IMR-90 (cell line): ENCODE measurements at regions not wholly inside any gene's neighbourhood (a gene's known extent, or its start where the extent isn't known, plus 50 kb on each side); places are given as distances from the start of the nearest gene placed in this dataset.

Source experiments
- ATAC-seq: fragments of 200-7000 bp; cut with Tn5 transposase; 2 replicates; pipeline ENCODE4 v1.9.1; 2020; ENCODE audit warnings: low read depth, mild to moderate bottlenecking, moderate library complexity
- BruUV-seq: library from RNA; stranded (reverse); fragments of 400-500 nt; replicated peaks from 2 replicates; lab custom pipeline; 2021; lab: Mats Ljungman, UMichigan
- CTCF ChIA-PET: fragments of 300-600 bp; formaldehyde crosslinking; extraction: SDS; loops from one replicate; lab custom pipeline; 2021; ENCODE audit warnings: antibody characterized with exemption; lab: Yijun Ruan, JAX
- POLR2A ChIA-PET: fragments of 300-600 bp; sonication (Branson Sonifier 250); formaldehyde crosslinking; loops from one replicate; lab custom pipeline; 2022; ENCODE audit warnings: antibody characterized with exemption; ENCODE audit not compliant: unreplicated experiment; lab: Charles Lee
- DNase-seq: peaks from one replicate; pipeline ENCODE4 v3.0.0; 2013
- H2AFZ ChIP-seq: replicated peaks from 2 replicates; pipeline ENCODE3; 2013; ENCODE audit warnings: low read length, mild to moderate bottlenecking; ENCODE audit not compliant: poor library complexity
- H2AK5ac ChIP-seq: 2 replicates; pipeline ENCODE4 v1.6.1; 2013; ENCODE audit warnings: low read depth, low read length, inconsistent platforms
- H2AK9ac ChIP-seq: replicated peaks from 2 replicates; pipeline ENCODE3; 2013; ENCODE audit warnings: mild to moderate bottlenecking, low read depth, low read length, moderate library complexity; ENCODE audit not compliant: poor library complexity
- H2BK120ac ChIP-seq: 2 replicates; pipeline ENCODE4 v1.6.1; 2013; ENCODE audit warnings: low read depth, low read length, inconsistent platforms
- H2BK15ac ChIP-seq: 3 replicates; pipeline ENCODE4 v1.6.1; 2013; ENCODE audit warnings: low read depth, low read length, inconsistent platforms
- H2BK20ac ChIP-seq: 2 replicates; pipeline ENCODE4 v1.6.1; 2013; ENCODE audit warnings: low read depth, mild to moderate bottlenecking, inconsistent platforms, low read length, moderate library complexity
- H2BK5ac ChIP-seq: 2 replicates; pipeline ENCODE4 v1.6.1; 2013; ENCODE audit warnings: mild to moderate bottlenecking, low read depth, low read length, inconsistent platforms; ENCODE audit not compliant: poor library complexity, severe bottlenecking
- H3K14ac ChIP-seq: replicated peaks from 2 replicates; pipeline ENCODE4 v1.6.1; 2013; ENCODE audit warnings: low read depth, low read length, inconsistent platforms
- H3K18ac ChIP-seq: 2 replicates; pipeline ENCODE4 v1.6.1; 2013; ENCODE audit warnings: low read depth, low read length, control low read depth
- H3K23ac ChIP-seq: 2 replicates; pipeline ENCODE4 v1.6.1; 2013; ENCODE audit warnings: low read depth, low read length, inconsistent platforms
- H3K27ac ChIP-seq: 2 replicates; pipeline ENCODE4 v1.5.1; 2013; ENCODE audit warnings: mild to moderate bottlenecking, control low read depth, low read length; ENCODE audit not compliant: insufficient read depth
- H3K27me3 ChIP-seq: 2 replicates; pipeline ENCODE4 v1.6.1; 2013; ENCODE audit warnings: low read length; ENCODE audit not compliant: control insufficient read depth, insufficient read depth
- H3K36me3 ChIP-seq: 2 replicates; pipeline ENCODE4 v1.6.1; 2013; ENCODE audit warnings: low read length, mixed read lengths; ENCODE audit not compliant: control insufficient read depth, insufficient read depth
- H3K4ac ChIP-seq: 2 replicates; pipeline ENCODE4 v1.6.1; 2013; ENCODE audit warnings: low read depth, low read length, inconsistent platforms
- H3K4me1 ChIP-seq: 2 replicates; pipeline ENCODE4 v1.6.1; 2013; ENCODE audit warnings: low read length, mixed read lengths; ENCODE audit not compliant: control insufficient read depth, insufficient read depth
- H3K4me2 ChIP-seq: 2 replicates; pipeline ENCODE4 v1.6.1; 2013; ENCODE audit warnings: low read depth, mild to moderate bottlenecking, control low read depth, low read length, moderate library complexity
- H3K4me3 ChIP-seq: 2 replicates; pipeline ENCODE4 v1.5.1; 2013; ENCODE audit warnings: low read depth, mild to moderate bottlenecking, control low read depth, low read length, moderate library complexity; ENCODE audit not compliant: insufficient read depth
- H3K56ac ChIP-seq: 2 replicates; pipeline ENCODE4 v1.6.1; 2013; ENCODE audit warnings: low read length, inconsistent platforms; ENCODE audit not compliant: insufficient read depth; ENCODE audit errors: extremely low read depth
- H3K79me1 ChIP-seq, 2 experiments: 2 replicates each; pipeline ENCODE4 v1.6.1; 2013; ENCODE audit warnings: low read length in 2 of 2, inconsistent platforms in 1 of 2, low read depth in 1 of 2
- H3K9ac ChIP-seq: 2 replicates; pipeline ENCODE4 v1.6.1; 2013; ENCODE audit warnings: low read depth, low read length, control low read depth
- H3K9me1 ChIP-seq: 2 replicates; pipeline ENCODE4 v1.6.1; 2013; ENCODE audit warnings: low read length, inconsistent platforms; ENCODE audit not compliant: insufficient read depth
- H3K9me3 ChIP-seq: 2 replicates; pipeline ENCODE4 v1.6.1; 2013; ENCODE audit warnings: low read length; ENCODE audit not compliant: control insufficient read depth, insufficient read depth
- H4K20me1 ChIP-seq: 2 replicates; pipeline ENCODE4 v1.6.1; 2013; ENCODE audit warnings: low read length, inconsistent platforms; ENCODE audit not compliant: insufficient read depth
- H4K5ac ChIP-seq: 2 replicates; pipeline ENCODE4 v1.6.1; 2013; ENCODE audit warnings: mild to moderate bottlenecking, low read depth, low read length, control low read depth
- H4K8ac ChIP-seq, 2 experiments: 2 replicates each; pipeline ENCODE4 v1.6.1; 2013; ENCODE audit warnings: low read depth in 2 of 2, low read length in 2 of 2, control low read depth in 1 of 2, inconsistent platforms in 1 of 2
- H4K91ac ChIP-seq: 2 replicates; pipeline ENCODE4 v1.6.1; 2013; ENCODE audit warnings: low read depth, low read length, inconsistent platforms; ENCODE audit not compliant: insufficient read depth
- BHLHE40 ChIP-seq: fragments of 150-350 bp; IDR thresholded peaks from 2 replicates; pipeline ENCODE4 v1.6.1; 2016; ENCODE audit warnings: mild to moderate bottlenecking, low read depth, low read length
- CEBPB ChIP-seq: IDR thresholded peaks from 2 replicates; pipeline ENCODE4 v1.6.1; 2012; ENCODE audit warnings: low read depth, low read length, improper control_type of control experiment
- CHD1 ChIP-seq: IDR thresholded peaks from 2 replicates; pipeline ENCODE4 v1.6.1; 2012; ENCODE audit warnings: low read depth, low read length, improper control_type of control experiment
- ELK1 ChIP-seq: fragments of 150-350 bp; IDR thresholded peaks from 2 replicates; pipeline ENCODE4 v1.6.1; 2016; ENCODE audit warnings: low read depth, mild to moderate bottlenecking, low read length, moderate library complexity, borderline replicate concordance
- FOS ChIP-seq: fragments of 150-350 bp; IDR thresholded peaks from 2 replicates; pipeline ENCODE4 v1.6.1; 2016; ENCODE audit warnings: low read depth, low read length
- MAFK ChIP-seq: IDR thresholded peaks from 2 replicates; pipeline ENCODE4 v1.6.1; 2012; ENCODE audit warnings: low read depth, low read length, improper control_type of control experiment
- MAZ ChIP-seq: IDR thresholded peaks from 2 replicates; pipeline ENCODE4 v1.6.1; 2012; ENCODE audit warnings: low read depth, mild to moderate bottlenecking, low read length, improper control_type of control experiment, moderate library complexity, borderline replicate concordance
- MXI1 ChIP-seq: IDR thresholded peaks from 2 replicates; pipeline ENCODE4 v1.6.1; 2012; ENCODE audit warnings: low read depth, mild to moderate bottlenecking, low read length, moderate library complexity, borderline replicate concordance
- POLR2A ChIP-seq: IDR thresholded peaks from 2 replicates; pipeline ENCODE4 v1.6.1; 2012; ENCODE audit warnings: mild to moderate bottlenecking, low read depth, low read length
- RAD21 ChIP-seq: IDR thresholded peaks from 2 replicates; pipeline ENCODE4 v1.6.1; 2012; ENCODE audit warnings: low read length, improper control_type of control experiment
- RCOR1 ChIP-seq: IDR thresholded peaks from 2 replicates; pipeline ENCODE4 v1.6.1; 2012; ENCODE audit warnings: mild to moderate bottlenecking, low read length, improper control_type of control experiment; ENCODE audit not compliant: insufficient replicate concordance
- RFX5 ChIP-seq: IDR thresholded peaks from 2 replicates; pipeline ENCODE4 v1.8.0; 2012; ENCODE audit warnings: low read depth, mild to moderate bottlenecking, low read length, moderate library complexity
- SMC3 ChIP-seq: fragments of 150-350 bp; IDR thresholded peaks from 2 replicates; pipeline ENCODE4 v1.6.1; 2016; ENCODE audit warnings: low read depth, mild to moderate bottlenecking, antibody characterized with exemption, low read length, moderate library complexity
- USF2 ChIP-seq: fragments of 150-350 bp; IDR thresholded peaks from 2 replicates; pipeline ENCODE4 v1.6.1; 2017; ENCODE audit warnings: mild to moderate bottlenecking, antibody characterized with exemption, low read length, low read depth
- WGBS, 2 experiments: methylation state at CpG; one replicate each; pipeline versions ENCODE4 v1.1.5 to v1.1.7; 2013; ENCODE audit warnings: missing lambda C conversion rate in 2 of 2; ENCODE audit not compliant: insufficient read length in 1 of 2; ENCODE audit errors: extremely low coverage in 2 of 2; 5-methylcytosine and 5-hydroxymethylcytosine counted together
- dilution Hi-C: fragments of 300-500 bp; cut with HindIII; formaldehyde crosslinking; loops from one replicate; pipeline ENCODE4 v1.14.3; 2018; ENCODE audit warnings: low sequenced_read_pairs; ENCODE audit not compliant: unreplicated experiment
- in situ Hi-C: fragments of 300-500 bp; cut with MboI; formaldehyde crosslinking; loops from 3 replicates; pipeline ENCODE4 v1.14.3; 2019; ENCODE audit warnings: low sequenced_read_pairs, inconsistent platforms, mixed read lengths
- intact Hi-C: fragments of 100-400 bp; cut with micrococcal nuclease; formaldehyde crosslinking; loops from 2 replicates; pipeline ENCODE4 v1.10.0; 2022

- Histone ChIP-seq H3K56ac (no peak overlapping the region), H4K20me1 (no peaks in the 10 kb centered on the region), H3K4me3 (no peak overlapping the region), H4K91ac (no peak overlapping the region), H2BK20ac (no peak overlapping the region), H3K23ac (no peak overlapping the region), H2BK5ac (no peak overlapping the region), H3K9me3 (no peaks in the 10 kb centered on the region), H2BK120ac (no peak overlapping the region), H4K5ac (no peak overlapping the region), H2AK9ac (no peak overlapping the region), H3K4me1 (no peaks in the 10 kb centered on the region), H3K9me1 (no peaks in the 10 kb centered on the region), H3K36me3 (no peaks in the 10 kb centered on the region), H2BK15ac (no peak overlapping the region), H2AK5ac (no peak overlapping the region), H3K14ac (no peak overlapping the region), H2AFZ (no peak overlapping the region), H3K18ac (no peak overlapping the region), H3K79me1 (no peaks in the 10 kb centered on the region), H3K4ac (no peak overlapping the region), H3K27ac (no peak overlapping the region), H4K8ac (no peak overlapping the region), H3K4me2 (no peak overlapping the region), H3K9ac (no peak overlapping the region), H3K27me3 (no peaks in the 10 kb centered on the region)
- no CpG with 5 or more reads among the region's 3 CpGs for WGBS, 2 experiments
- intact Hi-C loops, result no loop called here
- DNase-seq, result no peak
- no peak for TF ChIP-seq ELK1
- no peak for TF ChIP-seq CEBPB
- no peak for TF ChIP-seq FOS
- no peak for TF ChIP-seq BHLHE40
- no peak for TF ChIP-seq MXI1
- TF ChIP-seq SMC3, result no peak
- no peak for TF ChIP-seq MAZ
- TF ChIP-seq USF2, result no peak
- TF ChIP-seq RCOR1, result no peak
- TF ChIP-seq CHD1, result no peak
- no peak for TF ChIP-seq POLR2A
- TF ChIP-seq RFX5, result no peak
- TF ChIP-seq MAFK, result no peak
- no peak for TF ChIP-seq RAD21
- ChIA-PET CTCF (no interaction called here), POLR2A (no interaction called here)
- in situ Hi-C loops, result no loop called here
- ATAC-seq, result no peak
- dilution Hi-C loops, result no loop called here
- BruUV-seq, result no TSS peak
Observed at GRCh38 chr2:14558335-14558919, 74.1 kb upstream of the LRATD1 start.
